ENCODE measurements at regions not wholly inside any gene's neighbourhood (a gene's known extent, or its start where the extent isn't known, plus 50 kb on each side); places are given as distances from the start of the nearest gene placed in this dataset.

DNA sequence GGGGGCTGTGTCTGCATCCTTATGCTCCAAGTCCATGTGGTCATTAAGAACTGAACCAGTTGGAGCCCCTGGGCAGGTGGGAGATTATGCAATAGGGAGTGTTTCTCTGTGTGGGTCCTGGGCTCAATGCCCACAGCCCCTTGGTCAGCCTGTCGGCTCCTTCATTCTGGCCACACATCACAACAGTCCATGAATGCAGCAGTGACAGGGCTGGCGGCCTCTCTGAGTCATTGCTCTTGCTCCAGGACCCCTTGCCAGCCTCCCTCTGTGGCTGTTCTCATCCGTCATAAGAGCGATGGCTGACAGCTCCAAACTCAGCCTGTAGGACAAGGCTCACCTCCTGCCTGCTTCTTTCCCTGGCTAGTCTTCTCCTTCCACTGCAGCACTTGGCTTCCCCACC lies 609.5 kb upstream of the CDH4 start (continued):
- TF ChIP-seq, protein P1, sequence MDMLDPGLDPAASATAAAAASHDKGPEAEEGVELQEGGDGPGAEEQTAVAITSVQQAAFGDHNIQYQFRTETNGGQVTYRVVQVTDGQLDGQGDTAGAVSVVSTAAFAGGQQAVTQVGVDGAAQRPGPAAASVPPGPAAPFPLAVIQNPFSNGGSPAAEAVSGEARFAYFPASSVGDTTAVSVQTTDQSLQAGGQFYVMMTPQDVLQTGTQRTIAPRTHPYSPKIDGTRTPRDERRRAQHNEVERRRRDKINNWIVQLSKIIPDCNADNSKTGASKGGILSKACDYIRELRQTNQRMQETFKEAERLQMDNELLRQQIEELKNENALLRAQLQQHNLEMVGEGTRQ (IDR thresholded peaks at IDR 0.05; ENCODE audit: borderline replicate concordance, low read depth, low read length), result no peak
- TF ChIP-seq SMC3 (IDR thresholded peaks at IDR 0.05; ENCODE audit: low read depth, low read length) (no peak), JUND (IDR thresholded peaks at IDR 0.05) (no peak), POLR2AphosphoS5 (IDR thresholded peaks at IDR 0.05; ENCODE audit: low read depth, low read length) (no peak)

DNA sequence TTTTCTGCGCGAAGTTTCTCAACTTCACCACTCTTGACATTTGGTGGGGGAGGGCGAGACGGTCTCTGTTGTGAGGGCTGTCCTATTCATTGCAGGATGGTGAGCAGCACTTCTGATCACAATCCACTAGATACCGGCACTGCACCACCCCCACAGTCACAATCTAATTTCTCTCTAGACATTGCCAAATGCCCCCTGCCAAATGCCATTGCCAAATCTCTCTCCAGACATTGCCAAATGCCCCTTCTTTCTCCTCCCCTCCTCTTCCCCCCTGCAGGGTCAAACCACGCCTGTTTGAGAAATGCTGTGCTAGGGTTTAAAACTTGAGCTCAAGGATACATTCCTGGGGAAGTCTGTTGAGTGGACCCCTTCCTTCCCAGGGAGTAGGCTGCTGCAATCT lies 603.5 kb upstream of the CDH4 start:
- WGBS (ENCODE audit: low lambda C conversion rate), result 38% methylated on average over 6 of the region's 6 CpGs
- CTCF ChIA-PET, result no interaction called here
- Histone ChIP-seq H3K4me2 (no peak overlapping the region), H2AFZ (ENCODE audit: low read depth) (no peak overlapping the region), H3K4me3 (ENCODE audit: low read depth in 2 of 2, low read length in 1 of 2) (no peak overlapping the region), H3K9ac (no peak overlapping the region), H3F3A (replicated peaks; ENCODE audit: insufficient read depth) (no peaks in the 10 kb centered on the region), H3K36me3 (replicated peaks in 1 of 2; ENCODE audit: control insufficient read depth in 1 of 2, insufficient read depth in 2 of 2, low read length in 1 of 2) (no peaks in the 10 kb centered on the region), H3K4me1 (ENCODE audit: control insufficient read depth in 1 of 2, insufficient read depth in 2 of 2, low read depth in 1 of 2, low read length in 1 of 2) (no peaks in the 10 kb centered on the region), H3K9me3 (no peaks in the 10 kb centered on the region), H3K79me2 (ENCODE audit: insufficient read depth) (no peaks in the 10 kb centered on the region), H4K20me1 (ENCODE audit: insufficient read depth) (no peaks in the 10 kb centered on the region), H3K27me3 (ENCODE audit: insufficient read depth) (no peaks in the 10 kb centered on the region), H3K27ac (ENCODE audit: low read depth in 2 of 2, low read length in 1 of 2) (no peak overlapping the region), H3K9me2 (no peaks in the 10 kb centered on the region)
- POLR2A ChIA-PET, result no interaction called here
- TF ChIP-seq, protein P2, sequence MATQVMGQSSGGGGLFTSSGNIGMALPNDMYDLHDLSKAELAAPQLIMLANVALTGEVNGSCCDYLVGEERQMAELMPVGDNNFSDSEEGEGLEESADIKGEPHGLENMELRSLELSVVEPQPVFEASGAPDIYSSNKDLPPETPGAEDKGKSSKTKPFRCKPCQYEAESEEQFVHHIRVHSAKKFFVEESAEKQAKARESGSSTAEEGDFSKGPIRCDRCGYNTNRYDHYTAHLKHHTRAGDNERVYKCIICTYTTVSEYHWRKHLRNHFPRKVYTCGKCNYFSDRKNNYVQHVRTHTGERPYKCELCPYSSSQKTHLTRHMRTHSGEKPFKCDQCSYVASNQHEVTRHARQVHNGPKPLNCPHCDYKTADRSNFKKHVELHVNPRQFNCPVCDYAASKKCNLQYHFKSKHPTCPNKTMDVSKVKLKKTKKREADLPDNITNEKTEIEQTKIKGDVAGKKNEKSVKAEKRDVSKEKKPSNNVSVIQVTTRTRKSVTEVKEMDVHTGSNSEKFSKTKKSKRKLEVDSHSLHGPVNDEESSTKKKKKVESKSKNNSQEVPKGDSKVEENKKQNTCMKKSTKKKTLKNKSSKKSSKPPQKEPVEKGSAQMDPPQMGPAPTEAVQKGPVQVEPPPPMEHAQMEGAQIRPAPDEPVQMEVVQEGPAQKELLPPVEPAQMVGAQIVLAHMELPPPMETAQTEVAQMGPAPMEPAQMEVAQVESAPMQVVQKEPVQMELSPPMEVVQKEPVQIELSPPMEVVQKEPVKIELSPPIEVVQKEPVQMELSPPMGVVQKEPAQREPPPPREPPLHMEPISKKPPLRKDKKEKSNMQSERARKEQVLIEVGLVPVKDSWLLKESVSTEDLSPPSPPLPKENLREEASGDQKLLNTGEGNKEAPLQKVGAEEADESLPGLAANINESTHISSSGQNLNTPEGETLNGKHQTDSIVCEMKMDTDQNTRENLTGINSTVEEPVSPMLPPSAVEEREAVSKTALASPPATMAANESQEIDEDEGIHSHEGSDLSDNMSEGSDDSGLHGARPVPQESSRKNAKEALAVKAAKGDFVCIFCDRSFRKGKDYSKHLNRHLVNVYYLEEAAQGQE (IDR thresholded peaks at IDR 0.05; ENCODE audit: low read depth, low read length), result no peak
- no peak for TF ChIP-seq SIN3A (IDR thresholded peaks at IDR 0.05; ENCODE audit: borderline replicate concordance, low read depth, low read length)
- no peak for DNase-seq

DNA sequence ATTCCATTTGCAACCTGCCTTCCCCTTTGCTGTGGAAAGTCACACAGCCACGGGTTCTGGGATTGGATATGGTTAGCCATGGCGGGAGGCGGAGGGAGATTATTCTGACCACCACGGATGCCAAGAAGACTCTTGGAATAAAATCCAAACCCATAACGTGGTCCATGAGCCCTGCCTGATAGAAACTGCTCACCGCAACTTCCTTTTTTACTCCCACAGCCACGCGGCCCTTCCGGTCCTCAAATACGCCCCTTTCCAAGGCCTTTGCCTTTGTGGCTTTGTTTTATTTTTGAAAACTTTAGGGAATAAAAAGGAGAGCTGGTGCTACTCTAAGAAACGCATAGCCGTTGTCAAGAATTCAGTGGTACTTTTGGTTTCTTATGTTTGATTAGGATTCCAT lies 602.5 kb upstream of the CDH4 start:
- Histone ChIP-seq H3K4me3 (ENCODE audit: low read depth in 2 of 2, low read length in 1 of 2) (no peak overlapping the region), H3K79me2 (ENCODE audit: insufficient read depth) (no peaks in the 10 kb centered on the region), H3K27ac (ENCODE audit: low read depth in 2 of 2, low read length in 1 of 2) (no peak overlapping the region), H2AFZ (ENCODE audit: low read depth) (no peak overlapping the region), H3K4me1 (ENCODE audit: control insufficient read depth in 1 of 2, insufficient read depth in 2 of 2, low read depth in 1 of 2, low read length in 1 of 2) (no peaks in the 10 kb centered on the region), H3K27me3 (ENCODE audit: insufficient read depth) (no peaks in the 10 kb centered on the region), H3K9ac (no peak overlapping the region), H3K4me2 (no peak overlapping the region), H3F3A (replicated peaks; ENCODE audit: insufficient read depth) (no peaks in the 10 kb centered on the region), H3K36me3 (replicated peaks in 1 of 2; ENCODE audit: control insufficient read depth in 1 of 2, insufficient read depth in 2 of 2, low read length in 1 of 2) (no peaks in the 10 kb centered on the region), H3K9me3 (no peaks in the 10 kb centered on the region), H3K9me2 (no peaks in the 10 kb centered on the region), H4K20me1 (ENCODE audit: insufficient read depth) (no peaks in the 10 kb centered on the region)
- ChIA-PET CTCF (no interaction called here), POLR2A (no interaction called here)
- WGBS (ENCODE audit: low lambda C conversion rate), result 57% methylated on average over 12 of the region's 12 CpGs
- DNase-seq, result no peak
- TF ChIP-seq TEAD4 (IDR thresholded peaks at IDR 0.05; ENCODE audit: borderline replicate concordance, insufficient read depth) (no peak), RAD21 (IDR thresholded peaks at IDR 0.05; ENCODE audit: low read length) (no peak), FOXJ3 (CRISPR knock-in tag; IDR thresholded peaks at IDR 0.05) (no peak), EZH2phosphoT487 (IDR thresholded peaks at IDR 0.05; ENCODE audit: borderline replicate concordance, low read depth) (no peak), SMC3 (IDR thresholded peaks at IDR 0.05; ENCODE audit: low read depth, low read length) (no peak)
- TF ChIP-seq, protein P3, sequence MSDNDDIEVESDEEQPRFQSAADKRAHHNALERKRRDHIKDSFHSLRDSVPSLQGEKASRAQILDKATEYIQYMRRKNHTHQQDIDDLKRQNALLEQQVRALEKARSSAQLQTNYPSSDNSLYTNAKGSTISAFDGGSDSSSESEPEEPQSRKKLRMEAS (IDR thresholded peaks at IDR 0.05; ENCODE audit: low read depth), result no peak

Measured in SK-N-SH (cell line).